ENCODE measurements at regions not wholly inside any gene's neighbourhood (a gene's known extent, or its start where the extent isn't known, plus 50 kb on each side); places are given as distances from the start of the nearest gene placed in this dataset.
"Not testable (repeated sequence)": the region's sequence is repeated elsewhere in the genome, so short reads cannot be mapped to it uniquely, and the experiment has no call there.

- DNase-seq (ENCODE audit: low read depth in 2 of 2), result no peak
Observed at GRCh38 chr20:22818636-22819035, 216.5 kb upstream of the SSTR4 start.

GRCh38 chr20:22819112-22819511, 216.0 kb upstream of the SSTR4 start:
- DNase-seq (ENCODE audit: low read depth in 2 of 2), result no peak

GRCh38 chr20:22819784-22820183, 215.3 kb upstream of the SSTR4 start:
- no peak for DNase-seq (ENCODE audit: low read depth in 2 of 2)

- no peak for DNase-seq (ENCODE audit: low read depth in 2 of 2)
Observed at GRCh38 chr20:22821081-22821727, 213.9 kb upstream of the SSTR4 start.

- no peak for DNase-seq (ENCODE audit: low read depth in 2 of 2)
Observed at GRCh38 chr20:22821796-22822195, 213.3 kb upstream of the SSTR4 start.

GRCh38 chr20:22823119-22823518, 212.0 kb upstream of the SSTR4 start:
- DNase-seq (ENCODE audit: low read depth in 2 of 2), result no peak

GRCh38 chr20:22824077-22824476, 211.0 kb upstream of the SSTR4 start:
- DNase-seq (ENCODE audit: low read depth in 2 of 2), result no peak

- DNase-seq (ENCODE audit: low read depth in 2 of 2), result no peak
Observed at GRCh38 chr20:22825076-22825475, 210.0 kb upstream of the SSTR4 start.

GRCh38 chr20:22825546-22825945, 209.6 kb upstream of the SSTR4 start:
- no peak for DNase-seq (ENCODE audit: low read depth in 2 of 2)

- no peak for DNase-seq (ENCODE audit: low read depth in 2 of 2)
Observed at GRCh38 chr20:22826306-22827230, 208.5 kb upstream of the SSTR4 start.

- DNase-seq (ENCODE audit: low read depth in 2 of 2), result no peak
Observed at GRCh38 chr20:22827916-22828315, 207.2 kb upstream of the SSTR4 start.

GRCh38 chr20:22829356-22829755, 205.8 kb upstream of the SSTR4 start:
- DNase-seq (ENCODE audit: low read depth in 2 of 2), result no peak

GRCh38 chr20:22830138-22830537, 205.0 kb upstream of the SSTR4 start:
- no peak for DNase-seq (ENCODE audit: low read depth in 2 of 2)

GRCh38 chr20:22830715-22831114, 204.4 kb upstream of the SSTR4 start:
- DNase-seq (ENCODE audit: low read depth in 2 of 2), result not testable (repeated sequence)

GRCh38 chr20:22833851-22834250, 201.3 kb upstream of the SSTR4 start:
- DNase-seq (ENCODE audit: low read depth in 2 of 2), result no peak

- no peak for DNase-seq (ENCODE audit: low read depth in 2 of 2)
Observed at GRCh38 chr20:22834651-22835256, 200.4 kb upstream of the SSTR4 start.

- no peak for DNase-seq (ENCODE audit: low read depth in 2 of 2)
Observed at GRCh38 chr20:22836211-22836610, 198.9 kb upstream of the SSTR4 start.

- DNase-seq (ENCODE audit: low read depth in 2 of 2), result no peak
Observed at GRCh38 chr20:22836877-22837276, 198.2 kb upstream of the SSTR4 start.

GRCh38 chr20:22838001-22838400, 197.1 kb upstream of the SSTR4 start:
- DNase-seq (ENCODE audit: low read depth in 2 of 2), result no peak

- DNase-seq (ENCODE audit: low read depth in 2 of 2), result no peak
Observed at GRCh38 chr20:22841846-22842245, 193.3 kb upstream of the SSTR4 start.

GRCh38 chr20:22842793-22843192, 192.3 kb upstream of the SSTR4 start:
- DNase-seq (ENCODE audit: low read depth in 2 of 2), result no peak

GRCh38 chr20:22844959-22845358, 190.2 kb upstream of the SSTR4 start:
- no peak for DNase-seq (ENCODE audit: low read depth in 2 of 2)

- DNase-seq (ENCODE audit: low read depth in 2 of 2), result no peak
Observed at GRCh38 chr20:22846863-22847262, 188.2 kb upstream of the SSTR4 start.
